COLO829 (cell line): ENCODE measurements at regions not wholly inside any gene's neighbourhood (a gene's known extent, or its start where the extent isn't known, plus 50 kb on each side); places are given as distances from the start of the nearest gene placed in this dataset.

Experiments used
- DNase-seq: peaks from one replicate; pipeline ENCODE4 v3.0.0; 2012; ENCODE audit warnings: low spot score

GRCh38 chr11:26777372-26777808 lies 55.5 kb upstream of the SLC5A12 start:
- DNase-seq, result no peak

GRCh38 chr11:26778000-26778757 lies 56.3 kb upstream of the SLC5A12 start:
- DNase-seq, result peak; percentile 34

GRCh38 chr11:26779074-26779865 lies 57.4 kb upstream of the SLC5A12 start:
- no peak for DNase-seq

GRCh38 chr11:26780376-26781085 lies 58.7 kb upstream of the SLC5A12 start:
- DNase-seq, result no peak

GRCh38 chr11:26782220-26782965 lies 60.5 kb upstream of the SLC5A12 start:
- no peak for DNase-seq

GRCh38 chr11:26783997-26784396 lies 62.1 kb upstream of the SLC5A12 start:
- no peak for DNase-seq

- no peak for DNase-seq
Observed at GRCh38 chr11:26790738-26791137, 68.9 kb upstream of the SLC5A12 start.

GRCh38 chr11:26792941-26793340 lies 71.1 kb upstream of the SLC5A12 start:
- no peak for DNase-seq

DNA sequence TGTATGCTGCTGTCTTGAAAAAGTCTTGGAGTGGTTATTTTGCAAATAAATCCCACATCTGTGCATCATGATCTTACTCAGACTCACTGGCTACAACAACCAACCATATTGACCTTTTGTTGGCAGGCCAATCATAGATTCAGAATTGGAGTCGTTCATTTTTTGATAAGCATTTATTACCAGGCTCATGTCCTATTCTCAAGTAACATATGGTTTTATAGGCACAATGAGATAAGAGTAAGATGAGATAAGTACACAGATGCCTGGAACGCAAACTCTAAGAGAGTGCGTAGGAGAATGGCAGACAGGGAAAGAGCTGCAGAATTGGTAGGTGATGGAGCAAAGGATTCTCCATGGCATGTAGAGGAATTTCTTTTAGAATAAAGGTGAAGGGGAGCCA lies 71.6 kb upstream of the SLC5A12 start:
- no peak for DNase-seq

DNA sequence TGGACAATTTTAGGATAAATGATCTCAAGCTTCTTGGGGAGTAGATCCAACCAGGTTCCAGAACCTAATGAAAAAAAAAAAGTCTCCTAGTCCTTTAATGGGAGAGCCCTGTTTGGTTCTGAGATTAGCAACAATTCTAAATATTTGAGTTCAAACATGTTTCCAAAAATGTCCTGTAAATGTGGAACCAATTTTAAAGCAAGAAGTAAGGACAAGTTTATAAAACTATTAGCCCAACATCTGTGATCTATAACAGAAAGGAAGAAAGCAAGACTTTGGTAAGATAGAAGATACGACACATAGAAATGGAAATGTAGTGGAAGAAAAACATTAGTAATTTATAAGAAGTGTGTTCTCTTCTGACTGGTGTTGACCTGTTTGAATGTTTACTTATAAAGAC lies 79.7 kb upstream of the SLC5A12 start:
- no peak for DNase-seq

GRCh38 chr11:26805001-26805400 lies 83.1 kb upstream of the SLC5A12 start:
- no peak for DNase-seq

GRCh38 chr11:26806219-26806618 lies 84.4 kb upstream of the SLC5A12 start:
- peak; percentile 3 for DNase-seq

DNA sequence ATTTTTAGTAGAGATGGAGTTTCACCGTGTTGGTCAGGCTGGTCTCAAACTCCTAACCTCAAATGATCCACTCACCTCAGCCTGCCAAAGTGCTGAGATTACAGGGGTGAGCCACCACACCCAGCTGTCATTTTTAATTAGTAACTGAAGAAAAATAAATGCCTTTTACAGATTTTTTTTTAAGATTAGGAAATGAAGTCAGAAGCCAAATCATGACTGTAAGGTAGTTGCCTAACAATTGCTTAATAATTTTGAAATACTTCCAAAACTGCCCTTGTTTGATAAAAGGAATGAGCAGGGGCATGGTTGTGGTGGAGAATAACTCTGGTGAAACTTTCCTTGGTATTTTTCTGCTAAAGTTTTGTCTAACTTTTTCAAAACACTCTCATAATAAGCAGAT lies 98.9 kb upstream of the SLC5A12 start:
- no peak for DNase-seq

DNA sequence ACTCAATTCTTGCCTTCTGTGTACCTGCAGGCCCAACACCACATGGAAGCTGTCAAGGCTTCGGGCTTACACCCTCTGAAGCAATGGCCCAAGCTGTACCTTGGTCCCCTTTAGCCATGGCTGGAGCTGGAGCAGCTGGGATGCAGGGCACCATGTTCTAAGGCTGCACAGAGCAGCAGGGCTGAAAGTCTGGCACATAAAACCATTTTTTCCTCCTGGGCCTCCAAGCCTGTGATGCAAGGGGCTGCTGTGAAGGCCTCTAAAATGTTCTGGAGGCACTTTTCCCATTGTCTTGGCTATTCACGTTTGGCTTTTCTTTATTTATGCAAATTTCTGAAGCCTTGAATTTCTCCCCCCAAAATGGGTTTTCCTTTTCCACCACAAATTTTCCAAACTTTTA lies 102.1 kb upstream of the SLC5A12 start:
- no peak for DNase-seq

DNA sequence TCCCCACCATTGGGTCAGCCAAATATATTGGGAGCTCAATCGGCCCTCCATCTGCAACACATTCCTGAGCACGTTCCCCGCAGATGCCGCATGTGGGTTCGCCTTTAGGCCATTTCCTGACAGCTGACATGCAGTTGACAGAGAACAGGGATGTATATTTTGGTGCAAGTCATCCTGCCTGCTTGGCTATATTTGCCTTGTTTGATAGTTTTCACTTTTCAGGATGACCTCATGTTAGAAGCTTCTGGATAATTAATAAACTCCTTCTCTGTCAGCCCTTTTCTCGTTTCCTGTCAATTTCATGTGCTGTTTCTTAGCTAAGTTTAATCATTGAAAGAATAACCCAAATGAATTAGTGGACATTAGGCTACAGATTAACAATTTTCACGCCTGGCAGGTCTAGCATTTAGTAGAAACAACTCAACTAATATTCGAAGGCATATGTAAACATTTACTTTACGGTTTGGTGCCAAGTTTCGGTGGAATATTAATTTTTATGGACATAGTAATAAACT lies 105.8 kb upstream of the SLC5A12 start:
- no peak for DNase-seq

GRCh38 chr11:26828288-26828687 lies 106.4 kb upstream of the SLC5A12 start:
- DNase-seq, result no peak

DNA sequence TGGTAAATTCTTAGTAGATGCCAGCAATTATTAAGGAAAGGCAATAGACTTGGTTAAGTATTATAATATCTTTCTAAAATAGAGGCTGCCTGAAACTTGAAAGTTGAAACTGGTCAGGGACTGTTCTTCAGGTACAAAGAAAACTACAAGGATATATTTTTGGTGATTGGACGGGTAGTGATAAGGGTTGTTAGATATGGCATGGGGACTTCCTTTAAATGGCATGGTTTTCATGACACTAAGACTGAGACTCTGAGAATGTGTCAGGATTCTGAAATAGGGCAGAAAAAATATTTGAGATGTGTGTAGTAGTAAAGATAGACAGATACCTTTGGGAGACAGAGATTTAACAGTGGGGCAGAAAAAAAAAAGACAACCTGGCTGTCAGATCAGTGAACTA lies 108.4 kb upstream of the SLC5A12 start:
- DNase-seq, result no peak

DNA sequence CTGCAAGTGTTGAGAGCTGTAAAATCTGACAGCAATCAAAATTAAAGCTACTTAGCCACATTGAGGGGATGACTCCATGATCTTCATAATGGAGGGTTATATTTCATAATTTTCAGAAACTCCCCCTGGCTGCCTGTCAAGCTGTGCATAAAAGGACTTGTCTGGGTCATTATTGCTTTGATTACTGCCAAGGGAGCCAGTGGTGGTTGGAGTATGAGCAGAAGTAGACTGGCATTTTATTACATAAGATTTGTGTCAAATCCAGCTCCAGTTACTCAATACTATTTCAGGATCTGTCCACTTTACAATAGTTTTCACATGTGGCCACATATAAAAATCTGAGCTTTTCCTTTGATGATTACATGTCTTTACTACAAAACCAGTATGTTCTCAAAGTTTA lies 108.9 kb upstream of the SLC5A12 start:
- no peak for DNase-seq

- DNase-seq, result no peak
Observed at GRCh38 chr11:26834601-26835000, 112.7 kb upstream of the SLC5A12 start.

- no peak for DNase-seq
Observed at GRCh38 chr11:26835611-26836010, 113.8 kb upstream of the SLC5A12 start.

- DNase-seq, result no peak
Observed at GRCh38 chr11:26837154-26837553, 115.3 kb upstream of the SLC5A12 start.
